GM23338 (cell line): ENCODE measurements at regions not wholly inside any gene's neighbourhood (a gene's known extent, or its start where the extent isn't known, plus 50 kb on each side); places are given as distances from the start of the nearest gene placed in this dataset.

Experiments used
- CREB1 ChIP-seq: fragments of 250-450 bp; sonication (Bioruptor Pico); IDR thresholded peaks from 2 replicates; pipeline ENCODE4 v1.5.0; 2020; ENCODE audit warnings: low read depth, mild to moderate bottlenecking, moderate library complexity
- CTCF ChIP-seq, 2 experiments: fragments of 200-600 bp in 1 of 2; sonication (generic) in 1 of 2; conservative IDR thresholded peaks; 2 replicates each; pipeline versions ENCODE4 v1.5.1 to v1.6.1; 2016 to 2017; ENCODE audit warnings: antibody characterized with exemption in 2 of 2, low read depth in 2 of 2, mild to moderate bottlenecking in 2 of 2, moderate library complexity in 1 of 2
- EZH2 ChIP-seq: fragments of 200-600 bp; sonication (generic); IDR thresholded peaks from one replicate; pipeline ENCODE4 v1.8.0; 2017; ENCODE audit warnings: antibody characterized with exemption, mild to moderate bottlenecking, low read depth; ENCODE audit not compliant: unreplicated experiment
- EZH2phosphoT487 ChIP-seq: fragments of 200-600 bp; sonication (generic); IDR thresholded peaks from one replicate; pipeline ENCODE4 v1.8.1; 2018; ENCODE audit warnings: antibody characterized with exemption; ENCODE audit not compliant: unreplicated experiment
- JUNB ChIP-seq: IDR thresholded peaks from one replicate; pipeline ENCODE4 v1.6.1; 2016; ENCODE audit warnings: antibody characterized with exemption; ENCODE audit not compliant: unreplicated experiment
- POLR2AphosphoS5 ChIP-seq: IDR thresholded peaks from 2 replicates; pipeline ENCODE4 v1.6.1; 2016; ENCODE audit warnings: antibody characterized with exemption, low read depth
- REST ChIP-seq: IDR thresholded peaks from one replicate; pipeline ENCODE4 v1.6.1; 2018; ENCODE audit warnings: antibody characterized with exemption; ENCODE audit not compliant: unreplicated experiment
- STAT1 ChIP-seq: IDR thresholded peaks from one replicate; pipeline ENCODE4 v1.6.1; 2016; ENCODE audit warnings: antibody characterized with exemption; ENCODE audit not compliant: unreplicated experiment
- ZNF114 ChIP-seq: fragments of 250-450 bp; sonication (Bioruptor Pico); IDR thresholded peaks from 2 replicates; pipeline ENCODE4 v1.5.0; 2020; ENCODE audit warnings: mild to moderate bottlenecking, moderate library complexity

GRCh38 chr9:19533373-19533772, 124.6 kb downstream of the ACER2 start:
- TF ChIP-seq CREB1 (no peak), CTCF (conservative IDR thresholded peaks at IDR 0.05; ENCODE audit: low read depth in 2 of 2) (no peak), POLR2AphosphoS5 (no peak), EZH2 (no peak), EZH2phosphoT487 (no peak), JUNB (no peak), REST (no peak), ZNF114 (CRISPR knock-in tag) (no peak), STAT1 (no peak)
